BLaER1 treated with 17β-estradiol and CSF1 and Interleukin-3, amounts not matched to agents 10 nM and 100 nM (cell line): ENCODE measurements at regions not wholly inside any gene's neighbourhood (a gene's known extent, or its start where the extent isn't known, plus 50 kb on each side); places are given as distances from the start of the nearest gene placed in this dataset.
A peak's percentile ranks its signal among the peaks of the same experiment; 100 is the strongest.
"Not testable (repeated sequence)": the region's sequence is repeated elsewhere in the genome, so short reads cannot be mapped to it uniquely, and the experiment has no call there.

Source experiments
- H3K27ac ChIP-seq, 11 experiments: shearing (Covaris generic); formaldehyde crosslinking; 2 replicates each; pipeline ENCODE4 v1.8.1; 2022
- H3K27me3 ChIP-seq, 11 experiments: shearing (Covaris generic); formaldehyde crosslinking; 2 replicates each; pipeline ENCODE4 v1.8.1; 2022
- H3K36me3 ChIP-seq, 11 experiments: shearing (Covaris generic); formaldehyde crosslinking; 2 replicates each; pipeline ENCODE4 v1.8.1; 2022
- H3K4me1 ChIP-seq, 10 experiments: shearing (Covaris generic); formaldehyde crosslinking; 2 replicates each; pipeline ENCODE4 v1.8.1; 2022
- H3K4me2 ChIP-seq, 11 experiments: shearing (Covaris generic); formaldehyde crosslinking; 2 replicates each; pipeline ENCODE4 v1.8.1; 2022
- H3K4me3 ChIP-seq, 10 experiments: shearing (Covaris generic); formaldehyde crosslinking; 2 replicates each; pipeline ENCODE4 v1.8.1; 2022
- H3K9ac ChIP-seq, 11 experiments: shearing (Covaris generic); formaldehyde crosslinking; 2 replicates each; pipeline ENCODE4 v1.8.1; 2022
- H3K9me3 ChIP-seq, 11 experiments: shearing (Covaris generic); formaldehyde crosslinking; replicated peaks in 1 of 11; 2 replicates each; pipeline ENCODE4 v1.8.1; 2022
- H4K20me1 ChIP-seq, 11 experiments: shearing (Covaris generic); formaldehyde crosslinking; 2 replicates each; pipeline ENCODE4 v1.8.1; 2022
- Cebpa-rat ChIP-seq, 11 experiments: shearing (Covaris generic); IDR thresholded peaks; 2 replicates each; pipeline ENCODE4 v1.8.1; 2022

DNA sequence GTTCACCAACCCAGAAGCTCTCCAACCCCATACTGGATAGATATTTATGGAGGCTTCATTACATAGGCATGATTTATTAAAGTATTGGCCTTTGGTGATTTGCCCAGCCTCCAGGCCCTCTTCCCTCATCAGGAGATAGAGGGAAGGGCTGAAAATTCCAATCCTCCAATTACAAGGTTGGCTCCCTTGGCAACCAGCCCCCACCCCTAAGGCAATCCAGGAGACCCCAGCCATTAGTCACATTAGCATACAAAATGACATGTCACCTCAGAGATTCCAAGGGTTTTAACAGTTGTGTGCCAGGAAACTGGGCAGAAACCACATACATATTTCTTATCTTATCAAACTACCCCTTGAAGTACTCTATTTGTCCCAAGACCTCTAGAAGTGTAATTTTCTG is 210.0 kb downstream of the HINT1 start:
- no peak overlapping the region for H3K9ac ChIP-seq
- no peaks in the 10 kb centered on the region for H3K4me1 ChIP-seq
- H3K27ac ChIP-seq, result no peak overlapping the region
- 0 out of 22 replicates have a peak, but pooled peaks cover 0 to 5% (median 0%) of the 10 kb centered on the region in 11 experiments for H3K9me3 ChIP-seq
- H3K36me3 ChIP-seq, result no peaks in the 10 kb centered on the region
- H4K20me1 ChIP-seq, result no peaks in the 10 kb centered on the region
- no peaks in the 10 kb centered on the region for H3K27me3 ChIP-seq
- no peak overlapping the region for H3K4me2 ChIP-seq
- TF ChIP-seq Cebpa-rat (IDR thresholded peaks at IDR 0.05), result no peak
- no peak overlapping the region for H3K4me3 ChIP-seq

GRCh38 chr5:130954336-130954735 is 210.7 kb downstream of the HINT1 start:
- no peaks in the 10 kb centered on the region for H3K27me3 ChIP-seq
- H3K36me3 ChIP-seq, result no peaks in the 10 kb centered on the region
- H4K20me1 ChIP-seq, result no peaks in the 10 kb centered on the region
- no peak for TF ChIP-seq Cebpa-rat (IDR thresholded peaks at IDR 0.05)
- no peak overlapping the region for H3K4me3 ChIP-seq
- H3K9me3 ChIP-seq, result 0 out of 22 replicates have a peak, but pooled peaks cover 0 to 5% (median 0%) of the 10 kb centered on the region in 11 experiments
- no peaks in the 10 kb centered on the region for H3K4me1 ChIP-seq
- no peak overlapping the region for H3K4me2 ChIP-seq
- no peak overlapping the region for H3K27ac ChIP-seq
- no peak overlapping the region for H3K9ac ChIP-seq

DNA sequence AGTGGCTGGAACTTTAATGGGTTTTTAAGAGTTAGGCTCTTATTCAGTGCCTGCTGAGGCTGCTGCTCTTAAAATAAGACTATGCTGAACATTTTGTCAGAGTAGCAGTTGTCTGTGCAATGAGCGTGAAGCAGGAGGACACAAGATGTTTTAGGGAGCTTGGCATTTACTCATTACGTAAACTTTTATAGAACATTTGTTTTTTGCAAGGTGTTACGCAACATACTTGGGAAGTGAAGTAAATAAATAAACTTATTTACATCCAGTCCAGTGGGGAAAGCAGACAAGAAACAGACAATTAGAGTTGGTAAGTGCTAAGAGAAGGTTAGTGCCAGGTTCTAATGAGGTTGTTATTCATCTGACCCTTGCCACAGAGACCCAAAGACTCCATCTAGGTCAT is 226.0 kb downstream of the HINT1 start:
- Histone ChIP-seq H3K4me2 (peak overlapping the region in 4 of 11 experiments; percentile 0 to 39 (median 21); a peak in 7 of 22 replicates), H3K9ac (no peak overlapping the region), H3K9me3 (peaks cover 0 to 7% (median under 1%) of the 10 kb centered on the region in 11 experiments; a peak in 10 of 22 replicates), H3K4me1 (peaks cover 0 to 10% (median 3%) of the 10 kb centered on the region in 10 experiments; a peak in 8 of 20 replicates), H3K27ac (no peak overlapping the region), H4K20me1 (no peaks in the 10 kb centered on the region), H3K27me3 (no peaks in the 10 kb centered on the region), H3K36me3 (no peaks in the 10 kb centered on the region), H3K4me3 (no peak overlapping the region)
- peak in 9 of 11 experiments; percentile 30 to 88 (median 74); a peak in 13 of 22 replicates for TF ChIP-seq Cebpa-rat (IDR thresholded peaks at IDR 0.05)

DNA sequence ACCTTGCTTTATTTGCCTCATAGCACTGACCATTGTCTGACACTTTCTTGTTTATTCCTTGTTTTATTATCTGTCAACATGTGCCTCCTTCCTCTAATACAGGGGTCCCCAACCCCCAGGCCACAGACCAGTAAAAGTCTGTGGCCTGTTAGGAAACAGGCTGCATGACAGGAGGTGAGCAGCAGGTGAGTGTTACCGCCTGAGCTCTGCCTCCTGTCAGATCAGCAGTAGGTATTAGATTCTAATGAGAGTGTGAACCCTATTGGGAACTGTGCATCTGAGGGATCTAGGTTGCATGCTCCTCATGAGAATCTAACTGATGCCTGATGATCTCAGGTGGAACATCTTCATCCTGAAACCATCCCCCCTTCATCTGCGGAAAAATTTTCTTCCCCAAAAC is 228.0 kb downstream of the HINT1 start:
- no peaks in the 10 kb centered on the region for H4K20me1 ChIP-seq
- peaks cover 0 to 13% (median 8%) of the 10 kb centered on the region in 11 experiments; a peak in 14 of 22 replicates for H3K9me3 ChIP-seq
- H3K4me3 ChIP-seq, result no peak overlapping the region
- TF ChIP-seq Cebpa-rat (IDR thresholded peaks at IDR 0.05), result no peak
- no peak overlapping the region for H3K27ac ChIP-seq
- no peak overlapping the region for H3K9ac ChIP-seq
- H3K4me1 ChIP-seq, result peaks cover 0 to 10% (median 3%) of the 10 kb centered on the region in 10 experiments; a peak in 8 of 20 replicates
- H3K27me3 ChIP-seq, result no peaks in the 10 kb centered on the region
- H3K36me3 ChIP-seq, result no peaks in the 10 kb centered on the region
- H3K4me2 ChIP-seq, result no peak overlapping the region

GRCh38 chr5:130923543-130924124 is 241.4 kb downstream of the HINT1 start:
- Histone ChIP-seq H3K4me1 (no peaks in the 10 kb centered on the region), H3K9ac (no peak overlapping the region), H3K4me2 (no peak overlapping the region), H3K9me3 (no peaks in the 10 kb centered on the region), H3K36me3 (no peaks in the 10 kb centered on the region), H3K27ac (no peak overlapping the region), H3K4me3 (no peak overlapping the region), H3K27me3 (no peaks in the 10 kb centered on the region), H4K20me1 (no peaks in the 10 kb centered on the region)
- TF ChIP-seq Cebpa-rat (IDR thresholded peaks at IDR 0.05), result no peak

DNA sequence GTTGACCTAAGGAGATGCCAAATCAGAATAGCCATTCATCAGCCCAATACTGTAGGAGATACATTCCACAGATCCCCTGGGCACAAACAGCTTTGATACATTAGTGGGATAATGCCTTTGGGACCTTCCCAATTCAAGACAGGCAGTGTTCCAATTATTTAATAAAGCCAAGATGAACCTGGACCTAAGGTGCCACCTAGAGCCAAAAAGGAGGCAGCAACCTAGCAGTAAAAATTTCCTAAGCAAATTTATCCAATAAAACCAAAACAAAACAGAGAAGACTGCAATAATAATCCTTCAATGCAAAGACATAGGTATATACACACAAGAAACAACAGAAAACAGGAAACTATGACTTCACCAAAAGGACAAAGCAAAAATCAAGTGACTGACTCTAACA is 253.0 kb downstream of the HINT1 start:
- peaks cover 0 to 9% (median 0%) of the 10 kb centered on the region in 11 experiments; a peak in 1 of 22 replicates for H3K9me3 ChIP-seq
- no peak overlapping the region for H3K9ac ChIP-seq
- no peaks in the 10 kb centered on the region for H3K36me3 ChIP-seq
- no peak for TF ChIP-seq Cebpa-rat (IDR thresholded peaks at IDR 0.05)
- H3K27ac ChIP-seq, result no peak overlapping the region
- no peak overlapping the region for H3K4me3 ChIP-seq
- H3K4me2 ChIP-seq, result no peak overlapping the region
- no peaks in the 10 kb centered on the region for H3K4me1 ChIP-seq
- no peaks in the 10 kb centered on the region for H3K27me3 ChIP-seq
- H4K20me1 ChIP-seq, result no peaks in the 10 kb centered on the region

DNA sequence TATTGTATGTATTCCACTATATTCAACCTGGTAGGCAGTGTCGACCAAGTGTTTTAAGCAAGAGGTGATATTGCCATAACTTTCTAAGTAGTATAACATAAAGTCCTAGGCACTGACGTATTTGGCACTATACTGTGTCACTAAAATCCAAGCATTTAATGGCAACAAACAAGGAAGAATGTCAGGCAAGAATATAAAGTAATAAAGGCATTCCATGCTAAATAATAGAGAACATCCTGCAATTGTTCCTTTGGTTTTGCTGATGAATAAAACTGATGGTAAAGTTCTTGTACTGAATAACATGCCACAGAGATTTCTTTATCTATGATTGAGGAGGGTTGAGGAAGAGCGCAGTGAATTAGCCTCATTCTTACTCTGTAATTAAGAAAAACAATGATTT is 256.9 kb downstream of the HINT1 start:
- no peak overlapping the region for H3K4me3 ChIP-seq
- no peaks in the 10 kb centered on the region for H3K9me3 ChIP-seq
- no peak overlapping the region for H3K4me2 ChIP-seq

GRCh38 chr5:130897537-130898195 is 267.4 kb downstream of the HINT1 start:
- H3K27ac ChIP-seq, H3K27me3 ChIP-seq, H3K9ac ChIP-seq, H3K4me1 ChIP-seq, H3K36me3 ChIP-seq, H3K4me2 ChIP-seq, H3K4me3 ChIP-seq, H4K20me1 ChIP-seq: not testable (repeated sequence)
- H3K9me3 ChIP-seq, result 0 out of 22 replicates have a peak, but pooled peaks cover 0 to 10% (median 0%) of the 10 kb centered on the region in 11 experiments

More for the DNA sequence above, 256.9 kb downstream of the HINT1 start:
- Histone ChIP-seq H3K4me1 (no peaks in the 10 kb centered on the region), H3K36me3 (no peaks in the 10 kb centered on the region), H3K27me3 (no peaks in the 10 kb centered on the region), H3K9ac (no peak overlapping the region), H4K20me1 (no peaks in the 10 kb centered on the region), H3K27ac (no peak overlapping the region)
- no peak for TF ChIP-seq Cebpa-rat (IDR thresholded peaks at IDR 0.05)

- not testable (repeated sequence) for H3K4me2 ChIP-seq, H3K9ac ChIP-seq, H3K27me3 ChIP-seq, H3K27ac ChIP-seq, H4K20me1 ChIP-seq, H3K36me3 ChIP-seq, H3K4me3 ChIP-seq
- Histone ChIP-seq H3K4me1 (peaks cover 0 to 11% (median 0%) of the 10 kb centered on the region in 10 experiments; a peak in 5 of 20 replicates), H3K9me3 (0 out of 22 replicates have a peak, but pooled peaks cover 0 to 10% (median 0%) of the 10 kb centered on the region in 11 experiments)
Measured at GRCh38 chr5:130897181-130897536, 267.9 kb downstream of the HINT1 start.

DNA sequence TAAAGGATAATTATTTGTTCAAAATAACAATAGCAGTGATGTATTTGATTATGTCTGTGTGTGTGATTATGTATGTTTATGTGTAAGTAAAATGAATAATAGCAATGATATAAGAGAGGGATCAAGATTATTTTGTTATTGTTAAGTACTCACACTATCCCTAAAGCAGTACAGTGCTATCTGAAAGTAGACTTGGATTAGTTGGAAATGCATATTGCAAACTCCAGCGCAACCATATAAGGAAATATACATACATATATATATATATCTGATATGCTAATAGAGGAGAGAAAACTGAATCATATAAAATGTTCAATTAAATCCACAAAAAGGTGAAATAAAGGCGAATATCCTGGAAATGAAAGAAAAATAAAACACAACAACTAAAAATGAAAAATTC is 268.4 kb downstream of the HINT1 start:
- TF ChIP-seq Cebpa-rat (IDR thresholded peaks at IDR 0.05), result no peak
- H3K9me3 ChIP-seq, result 0 out of 22 replicates have a peak, but pooled peaks cover 0 to 10% (median 0%) of the 10 kb centered on the region in 11 experiments
- no peak overlapping the region for H3K27ac ChIP-seq
- H3K4me2 ChIP-seq, result no peak overlapping the region
- no peaks in the 10 kb centered on the region for H3K27me3 ChIP-seq
- H3K4me3 ChIP-seq, result no peak overlapping the region
- H3K9ac ChIP-seq, result no peak overlapping the region
- no peaks in the 10 kb centered on the region for H4K20me1 ChIP-seq
- no peaks in the 10 kb centered on the region for H3K36me3 ChIP-seq
- H3K4me1 ChIP-seq, result peaks cover 0 to 16% (median 0%) of the 10 kb centered on the region in 10 experiments; a peak in 5 of 20 replicates
